ENCODE measurements at regions not wholly inside any gene's neighbourhood (a gene's known extent, or its start where the extent isn't known, plus 50 kb on each side); places are given as distances from the start of the nearest gene placed in this dataset.

DNA sequence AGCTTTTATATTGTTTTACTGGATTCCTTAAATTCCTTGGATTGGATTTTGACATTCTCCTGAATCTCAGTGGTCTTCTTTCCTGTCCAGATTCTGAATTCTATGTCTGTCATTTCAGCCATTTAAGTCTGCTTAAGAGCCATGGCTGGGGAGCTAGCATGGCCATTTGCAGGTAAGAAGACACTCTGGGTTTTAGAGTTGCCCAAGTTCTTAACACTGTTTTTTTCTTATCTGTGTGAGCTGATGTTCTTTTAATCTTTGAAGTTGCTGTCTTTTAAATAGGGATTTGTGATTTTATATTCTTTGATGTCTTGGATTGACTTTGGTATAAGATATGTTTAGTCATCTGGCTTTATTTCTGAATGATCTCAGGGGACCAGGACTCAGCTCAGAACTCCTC lies 677.2 kb downstream of the CCDC85A start:
- TF ChIP-seq, protein P1, sequence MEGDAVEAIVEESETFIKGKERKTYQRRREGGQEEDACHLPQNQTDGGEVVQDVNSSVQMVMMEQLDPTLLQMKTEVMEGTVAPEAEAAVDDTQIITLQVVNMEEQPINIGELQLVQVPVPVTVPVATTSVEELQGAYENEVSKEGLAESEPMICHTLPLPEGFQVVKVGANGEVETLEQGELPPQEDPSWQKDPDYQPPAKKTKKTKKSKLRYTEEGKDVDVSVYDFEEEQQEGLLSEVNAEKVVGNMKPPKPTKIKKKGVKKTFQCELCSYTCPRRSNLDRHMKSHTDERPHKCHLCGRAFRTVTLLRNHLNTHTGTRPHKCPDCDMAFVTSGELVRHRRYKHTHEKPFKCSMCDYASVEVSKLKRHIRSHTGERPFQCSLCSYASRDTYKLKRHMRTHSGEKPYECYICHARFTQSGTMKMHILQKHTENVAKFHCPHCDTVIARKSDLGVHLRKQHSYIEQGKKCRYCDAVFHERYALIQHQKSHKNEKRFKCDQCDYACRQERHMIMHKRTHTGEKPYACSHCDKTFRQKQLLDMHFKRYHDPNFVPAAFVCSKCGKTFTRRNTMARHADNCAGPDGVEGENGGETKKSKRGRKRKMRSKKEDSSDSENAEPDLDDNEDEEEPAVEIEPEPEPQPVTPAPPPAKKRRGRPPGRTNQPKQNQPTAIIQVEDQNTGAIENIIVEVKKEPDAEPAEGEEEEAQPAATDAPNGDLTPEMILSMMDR (IDR thresholded peaks at IDR 0.05; ENCODE audit: insufficient read depth, low read length, poor library complexity, severe bottlenecking): no peak
- no peak for TF ChIP-seq EZH2phosphoT487 (conservative IDR thresholded peaks at IDR 0.05; ENCODE audit: low read length)

All from SU-DHL-6 (cell line).